Right ventricle myocardium superior (tissue), 1 donor: ENCODE measurements at regions not wholly inside any gene's neighbourhood (a gene's known extent, or its start where the extent isn't known, plus 50 kb on each side); places are given as distances from the start of the nearest gene placed in this dataset.
"Not testable (repeated sequence)": the region's sequence is repeated elsewhere in the genome, so short reads cannot be mapped to it uniquely, and the experiment has no call there.

ENCODE experiments used
- ATAC-seq: fragments of 200-7000 bp; cut with Tn5 transposase; one replicate; pipeline ENCODE4 v1.9.1; 2020; ENCODE audit warnings: mild to moderate bottlenecking; ENCODE audit not compliant: poor library complexity
- DNase-seq: peaks from one replicate; pipeline ENCODE4 v3.0.0-alpha.2; 2020
- intact Hi-C: fragments of 100-400 bp; cut with DNase I; formaldehyde crosslinking; loops from one replicate; pipeline ENCODE4 v1.11.2; 2022
- donor health status: DM: no; HTN: yes; CAD: no; lungs with severe emphysema.

DNA sequence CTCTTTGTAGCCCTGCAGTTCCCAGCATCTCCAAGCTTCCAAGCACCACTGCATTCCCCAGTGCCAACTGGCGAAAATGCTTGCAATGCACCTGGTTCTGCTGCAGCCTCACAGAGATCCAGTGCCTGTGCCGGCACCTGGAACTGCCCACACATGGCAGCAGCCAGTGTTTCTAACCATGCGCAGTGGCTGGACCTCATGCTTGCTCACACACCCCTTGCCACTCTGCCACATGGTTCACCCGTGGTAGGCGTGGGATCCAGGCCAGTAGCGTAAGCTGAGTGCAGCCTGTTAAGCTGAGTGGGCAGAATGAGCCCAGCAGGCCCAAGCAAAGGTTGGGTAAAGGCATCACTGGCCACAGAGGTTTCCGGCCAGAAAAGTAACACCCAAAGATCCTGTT lies 214.1 kb upstream of the VLDLR start:
- peak; percentile 66 for ATAC-seq
- intact Hi-C loops: no loop called here
- DNase-seq: no peak

DNA sequence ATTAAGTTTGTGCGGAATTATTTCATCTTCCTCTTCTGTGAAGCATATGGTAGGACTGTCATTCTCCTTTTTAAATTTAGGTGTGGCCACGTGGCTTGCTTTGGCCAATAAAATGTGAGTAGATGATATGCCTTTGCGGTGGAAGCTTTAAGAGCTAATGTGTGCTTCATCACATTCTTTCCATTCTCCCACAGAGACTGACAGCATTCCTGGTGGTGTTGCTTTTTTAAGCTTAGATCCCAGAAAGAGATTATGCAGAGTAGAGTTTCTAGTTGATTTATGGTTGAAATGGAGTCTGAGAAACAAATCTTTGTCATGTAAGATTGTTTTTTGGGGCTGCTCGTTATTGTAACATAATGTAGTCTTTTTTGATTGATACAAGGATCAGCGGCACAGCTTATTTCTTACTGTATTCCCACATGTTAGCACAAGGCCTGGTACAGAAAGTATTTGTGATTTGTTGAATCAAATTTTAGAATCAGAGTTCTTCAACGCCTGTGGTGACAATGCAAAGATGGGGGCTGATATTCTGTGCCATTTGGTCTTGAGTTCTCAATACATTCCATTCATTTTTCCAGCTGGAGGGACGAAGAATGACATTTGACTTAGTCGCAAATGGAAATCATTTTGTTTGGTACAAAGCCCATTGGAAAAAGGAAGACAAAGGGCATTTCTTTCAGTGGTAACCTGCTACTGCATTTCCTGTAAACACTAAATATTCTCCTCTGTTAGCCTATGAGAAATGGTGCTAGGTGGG lies 209.9 kb upstream of the VLDLR start:
- ATAC-seq (no peak), DNase-seq (no peak)
- intact Hi-C loops: no loop called here

DNA sequence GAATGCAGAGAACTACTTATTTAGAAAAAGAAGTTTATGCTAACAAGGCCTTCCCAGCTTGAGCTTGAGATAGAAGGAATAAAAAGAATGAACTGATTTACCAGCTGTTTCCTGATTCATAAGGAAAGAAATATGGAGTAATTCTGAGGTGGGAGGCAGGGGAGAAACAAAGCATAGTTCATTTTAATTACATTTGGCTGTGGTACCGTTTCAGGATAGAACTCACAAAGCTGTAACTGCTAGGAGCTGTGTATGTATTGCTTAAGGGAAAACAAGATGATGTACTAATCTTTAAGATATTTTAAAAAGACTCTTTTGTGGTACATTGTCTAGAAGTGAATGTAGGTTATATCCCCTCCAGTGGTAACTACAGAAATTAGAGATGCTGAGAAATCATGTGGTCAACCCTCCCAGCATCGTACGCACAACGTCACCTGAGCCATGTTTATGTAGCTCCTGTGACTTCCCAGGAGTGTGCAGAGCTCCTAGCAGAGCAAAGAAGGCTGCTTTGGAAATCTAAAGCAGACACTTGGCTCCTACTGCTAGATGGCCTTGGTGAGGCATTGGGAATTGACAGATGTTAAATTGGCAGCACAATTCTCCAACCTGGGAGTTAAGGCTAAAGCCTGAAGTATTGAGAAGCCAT lies 208.3 kb upstream of the VLDLR start:
- ATAC-seq: no peak
- no peak for DNase-seq
- intact Hi-C loops: no loop called here

DNA sequence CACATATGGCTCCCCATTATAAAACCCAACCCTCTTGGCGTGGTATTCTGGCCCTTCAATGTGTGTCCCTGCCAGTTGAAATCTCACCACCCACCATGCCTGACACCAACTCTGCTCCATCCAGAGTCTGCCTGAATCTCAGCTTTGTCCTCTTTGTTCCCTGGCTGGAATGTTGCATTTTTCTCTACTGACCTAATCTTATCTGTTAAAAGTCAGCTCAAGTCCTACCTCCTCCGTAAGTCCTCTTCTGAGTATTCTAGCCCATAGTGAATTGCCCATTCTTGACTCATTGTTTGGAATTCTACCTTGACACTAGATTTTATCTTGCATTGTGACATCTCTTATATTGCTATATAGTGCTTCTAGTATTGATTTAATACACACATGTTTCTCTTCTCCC lies 207.1 kb upstream of the VLDLR start:
- no peak for ATAC-seq
- no peak for DNase-seq
- intact Hi-C loops: no loop called here

DNA sequence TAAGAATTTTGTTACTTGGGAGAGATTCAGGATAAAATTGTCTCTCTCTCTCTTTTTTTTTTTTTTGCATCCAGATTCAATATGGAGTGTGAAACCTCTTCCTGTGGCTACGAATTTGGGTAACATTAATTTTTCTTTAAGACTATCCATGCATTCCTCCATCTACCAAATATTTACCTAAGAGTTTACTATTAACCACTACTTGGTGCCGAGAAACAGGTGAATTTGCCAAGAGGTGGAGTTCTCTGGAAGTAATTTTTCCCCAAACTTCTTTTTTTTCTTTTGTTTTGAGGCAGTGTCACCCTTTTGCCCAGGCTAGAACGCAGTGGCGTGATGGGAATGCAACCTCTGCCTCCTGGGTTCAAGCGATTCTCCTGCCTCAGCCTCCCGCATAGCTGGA lies 206.3 kb upstream of the VLDLR start:
- ATAC-seq (no peak), DNase-seq (no peak)
- intact Hi-C loops: no loop called here

DNA sequence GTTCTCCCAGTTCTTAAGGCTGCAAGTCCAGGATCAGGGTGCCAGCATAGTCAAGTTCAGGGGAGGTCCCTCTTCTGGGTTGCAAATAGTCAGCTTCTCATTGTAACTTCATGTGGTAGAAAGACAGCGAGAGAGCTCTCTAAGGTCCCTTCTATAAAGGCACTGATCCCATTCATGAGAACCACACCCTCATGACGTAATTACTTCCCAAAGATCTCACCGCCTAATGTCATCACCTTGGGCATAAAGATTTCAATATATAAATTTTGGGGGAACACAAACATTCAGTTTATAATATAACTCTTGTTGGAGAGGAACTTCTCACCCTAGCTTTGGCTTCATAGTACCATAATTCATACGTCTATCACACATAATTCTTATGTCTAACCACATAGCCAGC lies 203.9 kb upstream of the VLDLR start:
- intact Hi-C loops: no loop called here
- ATAC-seq: no peak
- no peak for DNase-seq

DNA sequence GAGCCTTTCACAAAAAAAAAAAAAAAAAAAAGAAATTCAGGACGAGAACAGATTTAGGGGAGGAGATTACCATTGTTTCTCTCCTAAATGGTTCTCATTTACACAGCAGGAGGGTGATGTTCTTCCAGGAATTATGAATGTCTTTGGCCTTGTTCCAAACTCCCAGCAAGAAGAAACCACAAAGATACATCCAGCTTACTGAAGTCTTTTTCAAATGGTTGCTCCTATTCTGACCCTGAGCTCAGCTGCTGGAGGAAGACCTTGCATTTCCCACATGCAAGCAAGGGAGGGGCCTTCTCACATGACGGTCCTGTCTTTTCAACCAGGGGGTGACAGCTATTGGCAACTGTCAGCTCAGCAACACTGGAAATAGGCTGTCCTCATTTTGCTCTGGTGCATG lies 203.0 kb upstream of the VLDLR start:
- intact Hi-C loops: no loop called here
- no peak for DNase-seq
- peak; percentile 54 for ATAC-seq

DNA sequence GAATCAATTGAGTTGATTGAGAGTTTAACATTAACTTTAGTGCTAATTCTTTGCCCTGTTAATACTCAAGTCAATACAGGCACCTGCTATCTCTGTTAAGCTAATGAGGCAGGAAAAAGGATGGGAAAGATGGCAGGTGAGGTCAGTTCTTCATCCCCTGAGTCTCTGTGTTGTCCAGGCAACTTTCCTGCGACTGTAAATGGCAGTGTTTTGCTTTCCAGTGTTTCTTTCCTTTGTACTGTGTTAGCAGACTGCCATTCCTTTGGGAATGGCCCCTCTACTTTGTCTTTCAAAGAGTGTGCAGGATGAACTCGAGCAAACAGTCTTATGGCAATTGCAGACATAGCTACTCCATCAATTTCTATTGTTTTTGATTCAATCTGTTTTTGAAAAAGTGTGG lies 202.2 kb upstream of the VLDLR start:
- intact Hi-C loops: no loop called here
- ATAC-seq (no peak), DNase-seq (no peak)

DNA sequence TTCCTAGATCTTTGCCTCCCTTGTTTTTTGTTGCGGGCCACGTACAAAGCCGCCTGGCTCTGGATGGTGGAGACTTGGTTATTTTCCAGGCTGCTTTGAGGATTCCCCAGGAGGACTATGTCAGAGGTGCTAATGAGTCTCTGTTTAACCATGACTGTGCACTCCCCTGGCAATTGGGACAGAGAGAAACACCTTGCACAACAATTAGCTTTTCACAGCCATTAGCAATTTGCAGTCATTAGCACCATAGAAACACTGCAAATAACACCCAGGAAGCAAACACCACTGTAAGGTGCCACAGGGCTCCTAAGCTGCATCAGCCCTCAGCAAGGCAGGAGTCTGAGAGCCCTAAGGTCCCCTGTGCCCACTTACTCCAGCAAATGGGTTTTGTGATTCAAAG lies 201.0 kb upstream of the VLDLR start:
- DNase-seq (no peak), ATAC-seq (no peak)
- intact Hi-C loops: no loop called here

DNA sequence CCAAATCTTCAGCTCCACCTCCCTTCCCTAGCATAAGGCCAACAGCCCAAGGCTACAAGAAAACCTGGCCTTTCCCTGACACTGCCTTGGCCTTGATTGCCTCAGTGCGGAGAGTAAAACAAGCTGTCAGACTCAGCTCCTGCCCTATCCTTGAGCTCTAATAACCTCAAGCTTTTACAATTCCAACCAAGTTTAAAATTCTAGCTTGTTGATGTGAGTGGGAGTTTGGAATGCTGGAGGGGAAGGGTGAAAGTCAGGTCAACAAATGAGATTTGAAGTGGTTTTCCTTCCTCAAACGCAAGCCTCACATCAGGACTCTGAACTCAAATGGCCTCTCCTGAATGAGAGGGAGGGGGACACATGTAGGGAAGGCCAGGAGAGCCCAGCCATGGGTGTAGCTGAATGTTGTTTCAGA lies 197.0 kb upstream of the VLDLR start:
- intact Hi-C loops: no loop called here
- peak; percentile 13 for ATAC-seq
- DNase-seq: no peak

DNA sequence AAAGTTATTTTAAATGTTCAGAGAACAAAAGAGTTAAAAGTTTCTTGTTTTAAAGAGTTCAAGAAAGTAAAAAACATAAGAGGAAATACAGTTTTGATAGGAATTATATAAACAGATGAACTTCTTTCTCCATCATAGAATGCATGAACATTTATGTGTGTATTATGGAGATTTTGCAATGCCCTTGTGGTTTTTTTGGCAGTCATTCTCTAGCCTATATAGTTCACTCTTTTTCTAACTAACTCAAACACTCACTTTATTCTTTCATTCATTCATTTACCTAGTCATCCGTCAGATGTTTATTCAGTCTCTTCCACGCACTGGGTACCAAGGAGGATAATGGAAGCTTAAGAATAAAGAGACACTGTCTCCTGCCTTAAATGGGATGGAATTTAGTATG lies 195.9 kb upstream of the VLDLR start:
- ATAC-seq (no peak), DNase-seq (no peak)
- intact Hi-C loops: no loop called here

DNA sequence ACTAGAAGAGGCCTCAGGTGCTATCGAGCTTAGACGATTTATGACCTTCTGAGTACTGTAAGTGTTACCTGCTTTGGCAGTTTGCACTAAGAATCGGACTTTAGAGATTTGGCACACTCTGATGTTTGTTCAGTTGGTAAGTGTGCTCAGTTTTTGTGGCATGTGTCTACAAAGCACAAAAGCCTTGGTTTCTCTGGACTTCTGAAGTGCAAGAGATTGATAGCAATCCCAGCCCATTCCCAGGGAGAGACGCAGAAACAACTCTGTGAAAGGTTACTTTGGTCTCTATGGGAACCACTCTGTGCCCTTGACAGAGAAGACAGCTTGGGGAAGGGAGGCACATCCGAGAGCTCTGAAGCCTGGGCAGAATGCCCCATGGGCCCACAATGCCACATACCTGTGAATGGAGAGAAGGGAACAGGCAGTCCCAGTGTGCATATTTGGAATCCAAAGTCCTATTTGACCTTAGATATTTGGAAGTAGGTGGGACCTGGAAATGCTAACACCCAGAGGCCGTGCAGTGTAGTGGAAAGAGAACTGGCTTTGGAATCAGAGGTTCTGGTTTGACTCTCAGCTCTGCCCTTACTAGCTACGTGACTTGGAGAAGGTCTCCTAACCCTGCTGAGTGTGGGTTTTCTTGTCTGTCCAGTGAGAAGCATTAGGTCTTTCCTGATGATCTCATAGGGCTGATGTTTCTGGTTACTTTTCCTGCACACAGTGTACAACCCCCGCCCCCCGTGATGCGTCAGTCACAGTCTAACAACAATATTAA lies 194.3 kb upstream of the VLDLR start:
- ATAC-seq: peak; percentile 88
- intact Hi-C loops: no loop called here
- DNase-seq: peak; percentile 66

DNA sequence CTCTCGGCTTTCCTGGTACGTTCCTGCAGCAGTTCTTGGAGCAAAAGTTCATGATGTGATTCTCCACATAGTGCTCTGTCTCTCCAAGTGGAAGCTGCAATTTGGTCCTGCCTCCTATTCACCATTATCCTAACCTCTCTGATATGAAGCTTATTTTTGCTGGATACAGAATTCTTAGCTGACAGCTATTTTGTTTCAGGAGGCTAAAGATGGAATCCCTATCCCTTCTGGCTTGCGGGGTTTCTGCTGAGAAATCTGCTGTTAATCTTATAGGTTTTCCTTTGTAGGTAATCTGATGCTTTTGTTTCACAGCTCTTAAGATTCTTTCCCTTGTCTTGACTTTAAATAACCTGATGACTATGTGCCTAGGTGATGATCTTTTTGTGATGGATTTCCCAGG lies 181.6 kb upstream of the VLDLR start:
- ATAC-seq (no peak), DNase-seq (no peak)
- intact Hi-C loops: no loop called here

DNA sequence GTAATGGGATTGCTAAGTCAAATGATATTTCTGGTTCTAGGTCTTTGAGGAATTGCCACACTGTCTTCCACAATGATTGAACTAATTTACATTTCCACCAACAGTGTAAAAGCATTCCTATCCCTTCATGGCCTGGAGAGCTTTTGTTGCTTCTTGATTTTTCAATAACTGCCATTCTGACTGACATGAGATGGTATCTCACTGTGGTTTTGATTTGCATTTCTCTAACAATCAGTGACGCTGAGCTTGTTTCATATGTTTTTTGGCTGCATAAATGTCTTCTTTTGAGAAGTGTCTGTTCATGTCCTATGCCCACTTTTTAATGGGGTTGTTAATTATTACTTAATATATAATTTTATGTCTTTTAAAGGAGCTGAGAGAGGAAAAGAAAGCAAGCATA lies 177.7 kb upstream of the VLDLR start:
- DNase-seq, ATAC-seq, intact Hi-C loops: not testable (repeated sequence)

DNA sequence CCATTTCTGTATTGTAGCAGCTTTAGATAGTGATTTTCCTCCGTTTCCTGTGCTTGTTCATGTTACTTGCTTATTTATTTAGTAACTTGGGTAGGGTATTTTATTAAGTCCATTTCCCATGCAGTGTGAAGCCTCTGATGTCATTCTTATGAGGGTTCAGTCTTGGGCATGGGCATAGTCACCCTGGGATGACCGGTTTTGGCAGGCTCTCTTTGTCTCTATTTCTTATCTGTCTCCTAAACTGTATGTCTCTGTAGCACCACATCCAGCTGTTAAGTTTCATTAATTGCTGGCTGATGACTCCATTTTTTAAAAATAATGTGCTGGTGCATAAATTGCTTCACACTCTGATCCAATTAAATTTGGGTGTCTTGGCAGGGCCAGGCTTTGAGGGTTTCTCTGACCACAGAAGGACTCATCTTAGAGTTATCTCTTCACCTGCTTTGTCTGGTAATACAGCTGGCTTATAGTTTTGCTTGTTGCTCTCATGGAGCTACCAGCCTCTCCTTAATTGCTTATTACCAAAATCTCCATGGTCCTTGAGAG lies 173.3 kb upstream of the VLDLR start:
- ATAC-seq: no peak
- intact Hi-C loops: no loop called here
- no peak for DNase-seq

DNA sequence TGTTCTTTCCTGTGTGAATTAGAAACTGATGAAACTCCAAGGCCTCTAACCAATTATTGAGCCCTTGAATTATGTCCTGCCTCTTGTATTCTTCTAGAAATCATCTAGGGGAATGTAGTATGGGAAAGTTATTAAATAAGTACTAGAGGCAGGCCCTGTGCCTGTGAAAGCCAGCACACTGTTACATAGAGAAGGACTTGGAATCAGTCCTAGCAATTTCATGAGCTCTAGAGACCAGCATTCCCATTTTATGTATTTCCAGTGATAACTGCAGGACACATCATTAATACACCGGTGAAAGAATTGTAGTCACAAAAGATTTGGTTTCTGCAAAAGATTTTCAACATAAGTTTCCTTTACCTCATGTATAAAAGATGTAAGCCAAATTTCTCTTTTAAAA lies 168.5 kb upstream of the VLDLR start:
- DNase-seq (no peak), ATAC-seq (no peak)
- intact Hi-C loops: no loop called here

DNA sequence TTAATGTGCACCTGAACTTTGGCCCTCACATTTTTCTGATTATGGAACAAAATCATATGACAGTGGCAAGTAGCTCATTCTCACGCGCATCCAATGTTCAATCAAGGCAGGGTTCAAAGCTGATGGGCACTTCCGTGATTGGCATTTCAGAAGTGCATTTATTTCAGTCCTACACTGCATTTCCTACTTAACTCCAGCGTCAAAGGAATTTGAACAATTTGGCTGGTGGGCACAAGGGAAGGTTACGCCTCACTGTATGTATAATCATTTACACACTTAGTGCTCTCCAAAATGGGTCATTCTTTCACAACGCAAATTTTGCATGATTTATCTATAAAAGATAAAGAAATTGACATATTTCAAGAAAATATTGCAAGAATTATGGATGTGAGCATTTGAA lies 167.9 kb upstream of the VLDLR start:
- intact Hi-C loops: no loop called here
- ATAC-seq (no peak), DNase-seq (no peak)

DNA sequence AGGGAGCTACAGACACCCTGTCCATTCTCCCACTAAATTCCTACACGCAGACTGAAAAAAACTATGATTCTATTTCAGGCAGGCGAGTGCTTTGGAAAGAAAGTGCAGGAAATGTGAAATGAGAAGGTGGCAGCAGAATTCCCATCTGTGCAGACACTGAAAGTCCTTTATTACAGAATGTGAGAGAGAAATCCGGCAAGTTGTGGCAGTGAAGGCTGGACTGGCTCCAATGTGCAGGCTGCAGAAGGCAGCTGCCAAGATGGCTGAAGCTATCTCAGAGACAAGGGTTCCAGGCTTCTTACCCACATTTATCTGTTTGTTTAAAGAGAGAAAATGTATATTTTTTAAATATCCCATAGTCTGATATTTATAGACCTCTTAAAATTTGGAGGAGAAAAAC lies 161.8 kb upstream of the VLDLR start:
- no peak for ATAC-seq
- no peak for DNase-seq
- intact Hi-C loops: no loop called here

DNA sequence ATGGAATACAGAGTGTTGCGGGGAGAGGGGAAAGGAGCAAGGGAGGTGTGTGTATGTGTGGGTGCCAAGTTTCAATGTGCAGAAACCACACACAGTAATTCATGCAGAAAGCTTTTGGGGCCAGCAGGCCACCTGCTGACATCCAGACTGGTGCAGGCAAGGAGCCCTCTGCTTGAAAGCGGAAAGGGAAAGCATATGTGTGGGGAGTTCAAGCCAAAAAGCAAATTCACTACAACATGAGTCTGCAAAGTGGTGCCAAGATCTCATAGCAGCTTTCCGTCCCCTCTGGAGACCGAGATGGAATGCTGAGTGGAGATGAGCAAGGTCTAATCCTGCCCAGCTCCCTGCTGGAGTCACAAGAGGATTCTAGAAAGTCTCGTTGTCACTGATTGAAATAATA lies 159.7 kb upstream of the VLDLR start:
- no peak for ATAC-seq
- no peak for DNase-seq
- intact Hi-C loops: no loop called here

DNA sequence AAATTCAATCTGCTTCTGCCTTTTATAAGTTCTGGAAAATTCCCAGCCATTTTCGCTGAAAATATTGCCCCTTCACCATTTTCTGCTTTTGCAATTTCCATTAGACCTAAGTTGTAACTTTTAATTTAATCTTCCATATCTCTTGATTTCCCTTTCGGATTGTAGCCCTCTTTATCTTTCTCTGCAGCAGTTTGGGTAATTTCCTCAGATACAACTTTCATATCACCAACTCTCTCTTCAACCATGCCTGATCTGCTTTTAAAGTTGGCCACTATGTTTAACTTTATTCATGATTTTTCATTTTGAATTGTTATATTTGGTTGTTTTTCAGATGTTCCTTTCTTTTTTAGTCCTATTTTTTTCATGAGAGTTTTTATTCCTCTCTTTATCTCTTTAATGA lies 157.0 kb upstream of the VLDLR start:
- DNase-seq (no peak), ATAC-seq (no peak)
- intact Hi-C loops: no loop called here
